Liver (tissue), 8 donors: ENCODE measurements at regions not wholly inside any gene's neighbourhood (a gene's known extent, or its start where the extent isn't known, plus 50 kb on each side); places are given as distances from the start of the nearest gene placed in this dataset.
"Not testable (repeated sequence)": the region's sequence is repeated elsewhere in the genome, so short reads cannot be mapped to it uniquely, and the experiment has no call there.

Experiments
- DNase-seq: peaks from one replicate; pipeline ENCODE4 v3.0.0-alpha.2; 2017; ENCODE audit warnings: low spot score
- H3K27ac ChIP-seq, 2 donors: one replicate each; pipeline ENCODE4 v1.7.0; 2013; ENCODE audit warnings: inconsistent platforms in 2 of 2, low read length in 2 of 2, control low read depth in 1 of 2, low read depth in 1 of 2, mild to moderate bottlenecking in 1 of 2
- H3K27me3 ChIP-seq, 4 donors: one replicate each; pipeline versions ENCODE4 v1.6.1 to v1.7.0; 2013; ENCODE audit warnings: low read length in 3 of 4, inconsistent platforms in 1 of 4, mild to moderate bottlenecking in 1 of 4, moderate library complexity in 1 of 4; ENCODE audit not compliant: control insufficient read depth in 4 of 4, insufficient read depth in 4 of 4
- H3K36me3 ChIP-seq, 4 donors: one replicate each; pipeline versions ENCODE4 v1.6.1 to v1.7.0; 2013; ENCODE audit warnings: low read length in 3 of 4, mild to moderate bottlenecking in 3 of 4, low read depth in 1 of 4, moderate library complexity in 1 of 4; ENCODE audit not compliant: control insufficient read depth in 4 of 4, insufficient read depth in 3 of 4
- H3K4me1 ChIP-seq, 4 donors: one replicate each; pipeline versions ENCODE4 v1.6.1 to v1.7.0; 2013; ENCODE audit warnings: low read length in 3 of 4, mild to moderate bottlenecking in 3 of 4, moderate library complexity in 1 of 4; ENCODE audit not compliant: control insufficient read depth in 4 of 4, insufficient read depth in 4 of 4
- H3K4me3 ChIP-seq, 3 donors: one replicate each; pipeline versions ENCODE4 v1.6.1 to v1.7.0; 2013; ENCODE audit warnings: low read length in 3 of 3, control low read depth in 1 of 3, low read depth in 1 of 3, mild to moderate bottlenecking in 1 of 3
- H3K9ac ChIP-seq, 2 donors: one replicate each; pipeline ENCODE4 v1.7.0; 2013; ENCODE audit warnings: low read length in 2 of 2, mild to moderate bottlenecking in 2 of 2, moderate library complexity in 2 of 2, control low read depth in 1 of 2, low read depth in 1 of 2
- H3K9me3 ChIP-seq, 4 donors: one replicate each; pipeline versions ENCODE4 v1.6.1 to v1.7.0; 2013; ENCODE audit warnings: low read length in 3 of 4; ENCODE audit not compliant: control insufficient read depth in 4 of 4
- EGR1 ChIP-seq, 2 donors: IDR thresholded peaks; 2 replicates each; pipeline ENCODE4 v1.6.1; 2016 to 2018; ENCODE audit warnings: antibody characterized with exemption in 2 of 2, low read depth in 2 of 2
- GABPA ChIP-seq, 2 donors: IDR thresholded peaks in 1 of 2; conservative IDR thresholded peaks in 1 of 2; 2 replicates each; pipeline ENCODE4 v1.6.1; 2016; ENCODE audit warnings: antibody characterized with exemption in 2 of 2, mild to moderate bottlenecking in 1 of 2, moderate library complexity in 1 of 2
- HNF4G ChIP-seq: IDR thresholded peaks from 2 replicates; pipeline ENCODE4 v1.6.1; 2016; ENCODE audit warnings: antibody characterized with exemption
- JUND ChIP-seq, 2 donors: IDR thresholded peaks; 2 replicates each; pipeline ENCODE4 v1.6.1; 2016; ENCODE audit warnings: antibody characterized with exemption in 2 of 2
- NR2F2 ChIP-seq: IDR thresholded peaks from 2 replicates; pipeline ENCODE4 v1.6.1; 2016; ENCODE audit warnings: antibody characterized with exemption
- RAD21 ChIP-seq, 2 donors: IDR thresholded peaks; 2 replicates each; pipeline ENCODE4 v1.6.1; 2016; ENCODE audit warnings: antibody characterized with exemption in 2 of 2, mild to moderate bottlenecking in 2 of 2
- RXRA ChIP-seq, 2 donors: IDR thresholded peaks; 2 replicates each; pipeline ENCODE4 v1.6.1; 2017 to 2018; ENCODE audit warnings: antibody characterized with exemption in 2 of 2, mild to moderate bottlenecking in 1 of 2
- TAF1 ChIP-seq: conservative IDR thresholded peaks from 2 replicates; pipeline ENCODE4 v1.6.1; 2016; ENCODE audit warnings: antibody characterized with exemption, mild to moderate bottlenecking
- YY1 ChIP-seq: IDR thresholded peaks from 2 replicates; pipeline ENCODE4 v1.6.1; 2016; ENCODE audit warnings: antibody characterized with exemption, mild to moderate bottlenecking
- WGBS: extraction: QIAGEN DNeasy Blood & Tissue Kit; methylation state at CpG from one replicate; pipeline ENCODE4 v1.1.7; 2013; 5-methylcytosine and 5-hydroxymethylcytosine counted together
- TF ChIP-seq, protein P1 (sequence below): fragments of 150-350 bp; IDR thresholded peaks from 2 replicates; pipeline ENCODE4 v1.5.1; 2017; ENCODE audit warnings: improper control_type of control experiment, low read depth, low read length; ENCODE audit not compliant: missing input control
- TF ChIP-seq, protein P2 (sequence below): IDR thresholded peaks from 2 replicates; pipeline ENCODE4 v1.6.1; 2016; ENCODE audit warnings: antibody characterized with exemption
- TF ChIP-seq, protein P3 (sequence below): IDR thresholded peaks from 2 replicates; pipeline ENCODE4 v1.6.1; 2016; ENCODE audit warnings: antibody characterized with exemption
- TF ChIP-seq, protein P4 (sequence below): IDR thresholded peaks from 2 replicates; pipeline ENCODE4 v1.6.1; 2016; ENCODE audit warnings: antibody characterized with exemption, mild to moderate bottlenecking
- donor health status: healthy.
- donor health status: healthy.
- donor health status: healthy.
- donor health status: healthy.
- donor health status: healthy.

DNA sequence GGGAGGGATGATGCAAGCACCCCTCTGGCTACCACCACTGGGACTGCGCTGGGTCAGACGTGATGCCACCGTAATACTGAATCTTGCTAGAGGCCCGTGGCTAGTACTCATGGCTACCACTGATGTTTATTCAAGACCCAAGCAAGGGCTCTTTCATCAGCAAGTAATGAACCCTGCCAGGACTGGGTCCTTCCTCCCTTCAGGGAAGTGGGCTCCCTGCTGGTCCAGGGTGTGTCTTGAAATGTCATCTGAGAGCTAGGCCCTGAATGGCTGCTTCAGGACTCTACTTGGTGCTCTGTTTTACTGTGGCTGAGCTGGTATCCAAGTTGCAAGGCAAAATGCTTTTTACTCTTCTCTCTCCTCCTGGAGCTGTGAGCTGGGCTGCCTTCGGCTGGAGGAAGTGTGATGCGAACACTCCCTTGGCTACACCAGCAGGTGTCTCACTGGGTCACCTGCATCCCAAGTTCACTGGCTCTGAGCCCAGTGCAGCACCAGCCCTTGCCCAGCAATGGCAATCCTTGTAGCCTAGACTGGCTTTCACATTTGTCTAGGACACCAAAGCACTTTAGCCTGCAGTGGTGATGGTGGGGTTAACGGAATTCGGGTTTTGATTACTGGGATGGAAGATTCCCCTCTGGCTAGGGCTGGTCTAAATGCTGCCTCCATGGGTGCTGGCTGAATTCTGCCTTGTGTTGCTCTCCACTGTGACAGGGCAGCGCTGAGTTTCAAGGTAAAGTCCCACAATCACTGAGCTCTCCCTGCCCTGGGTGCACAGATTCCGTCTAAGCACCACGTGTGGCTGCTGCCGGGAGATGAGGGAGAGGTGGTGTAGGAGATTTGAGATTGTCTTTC, 98.6 kb downstream of the USP22 start:
- H3K4me1 ChIP-seq: no peaks in the 10 kb centered on the region
- TF ChIP-seq, protein P1, sequence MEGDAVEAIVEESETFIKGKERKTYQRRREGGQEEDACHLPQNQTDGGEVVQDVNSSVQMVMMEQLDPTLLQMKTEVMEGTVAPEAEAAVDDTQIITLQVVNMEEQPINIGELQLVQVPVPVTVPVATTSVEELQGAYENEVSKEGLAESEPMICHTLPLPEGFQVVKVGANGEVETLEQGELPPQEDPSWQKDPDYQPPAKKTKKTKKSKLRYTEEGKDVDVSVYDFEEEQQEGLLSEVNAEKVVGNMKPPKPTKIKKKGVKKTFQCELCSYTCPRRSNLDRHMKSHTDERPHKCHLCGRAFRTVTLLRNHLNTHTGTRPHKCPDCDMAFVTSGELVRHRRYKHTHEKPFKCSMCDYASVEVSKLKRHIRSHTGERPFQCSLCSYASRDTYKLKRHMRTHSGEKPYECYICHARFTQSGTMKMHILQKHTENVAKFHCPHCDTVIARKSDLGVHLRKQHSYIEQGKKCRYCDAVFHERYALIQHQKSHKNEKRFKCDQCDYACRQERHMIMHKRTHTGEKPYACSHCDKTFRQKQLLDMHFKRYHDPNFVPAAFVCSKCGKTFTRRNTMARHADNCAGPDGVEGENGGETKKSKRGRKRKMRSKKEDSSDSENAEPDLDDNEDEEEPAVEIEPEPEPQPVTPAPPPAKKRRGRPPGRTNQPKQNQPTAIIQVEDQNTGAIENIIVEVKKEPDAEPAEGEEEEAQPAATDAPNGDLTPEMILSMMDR: peak; percentile 71
- peak; percentile 88 to 89 for TF ChIP-seq RAD21 (IDR thresholded peaks at IDR 0.05)
- TF ChIP-seq, protein P2, sequence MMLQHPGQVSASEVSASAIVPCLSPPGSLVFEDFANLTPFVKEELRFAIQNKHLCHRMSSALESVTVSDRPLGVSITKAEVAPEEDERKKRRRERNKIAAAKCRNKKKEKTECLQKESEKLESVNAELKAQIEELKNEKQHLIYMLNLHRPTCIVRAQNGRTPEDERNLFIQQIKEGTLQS: no peak
- peaks cover 0 to 2% (median 0%) of the 10 kb centered on the region in 4 donors for H3K36me3 ChIP-seq
- no peak for DNase-seq
- H3K9ac ChIP-seq: no peak overlapping the region
- no peaks in the 10 kb centered on the region for H3K9me3 ChIP-seq
- no peak overlapping the region for H3K4me3 ChIP-seq
- no peak overlapping the region for H3K27ac ChIP-seq
- WGBS: 50% methylated on average over 12 of the region's 12 CpGs
- no peaks in the 10 kb centered on the region for H3K27me3 ChIP-seq

DNA sequence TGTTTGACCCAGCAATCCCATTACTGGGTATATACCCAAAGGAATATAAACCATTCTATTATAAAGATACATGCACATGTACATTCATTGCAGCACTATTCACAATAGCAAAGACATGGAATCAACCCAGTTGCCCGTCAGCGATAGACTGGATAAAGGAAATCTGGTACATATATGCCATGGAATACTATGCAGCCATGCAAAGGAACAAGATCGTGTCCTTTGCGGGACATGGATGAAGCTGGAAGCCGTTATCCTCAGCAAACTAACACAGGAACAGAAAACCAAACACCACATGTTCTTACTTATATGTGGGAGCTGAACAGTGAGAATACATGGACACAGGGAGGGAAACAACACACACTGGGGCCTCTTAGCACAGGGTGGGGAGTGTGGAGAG, 95.1 kb downstream of the USP22 start:
- DNase-seq, H3K36me3 ChIP-seq, H3K27ac ChIP-seq, H3K4me1 ChIP-seq, H3K9ac ChIP-seq, H3K27me3 ChIP-seq, H3K9me3 ChIP-seq, H3K4me3 ChIP-seq: not testable (repeated sequence)
- WGBS: 94% methylated on average over 5 of the region's 5 CpGs

DNA sequence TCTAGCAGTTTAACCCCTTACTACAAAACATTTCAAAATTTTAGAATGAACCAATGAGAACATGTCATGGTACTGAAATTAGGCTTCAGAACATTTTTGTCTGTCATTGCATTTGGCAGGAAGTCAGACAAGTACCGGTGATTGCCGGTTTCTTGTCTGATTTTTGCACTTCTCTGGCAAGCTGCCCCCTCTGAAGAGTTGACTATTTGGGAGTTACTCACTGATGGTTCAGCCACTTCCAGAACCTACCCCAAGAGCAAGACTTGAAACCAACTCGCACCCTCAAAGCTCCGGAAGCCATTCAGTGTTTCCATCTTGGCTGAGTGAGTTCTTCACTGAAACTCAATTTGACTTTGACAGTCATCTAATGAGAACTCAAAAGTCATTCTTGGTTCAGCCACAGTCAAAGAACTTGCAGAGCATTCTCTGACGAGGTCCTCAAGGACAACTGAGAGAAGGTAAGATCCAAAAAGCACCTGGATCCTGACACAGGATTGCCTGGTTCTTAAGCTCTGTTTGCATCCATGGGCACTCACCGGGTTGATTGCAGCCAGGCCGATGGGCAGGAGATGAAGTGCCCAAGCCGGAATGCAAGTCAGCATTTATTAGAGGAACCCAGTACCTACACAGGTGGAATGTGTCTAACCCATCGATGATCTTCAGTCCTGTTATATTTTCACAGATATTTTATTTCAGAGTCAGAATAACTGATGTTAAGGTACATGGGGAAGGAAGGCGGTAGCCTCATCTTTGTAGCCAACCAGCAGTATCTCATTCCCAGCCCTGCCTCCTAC, 93.6 kb downstream of the USP22 start:
- no peak overlapping the region for H3K9ac ChIP-seq
- no peaks in the 10 kb centered on the region for H3K4me1 ChIP-seq
- DNase-seq: no peak
- H3K4me3 ChIP-seq: no peak overlapping the region
- H3K27me3 ChIP-seq: no peaks in the 10 kb centered on the region
- H3K27ac ChIP-seq: no peak overlapping the region
- no peaks in the 10 kb centered on the region for H3K9me3 ChIP-seq
- WGBS: 77% methylated on average over 10 of the region's 10 CpGs
- H3K36me3 ChIP-seq: no peaks in the 10 kb centered on the region
- TF ChIP-seq, protein P3, sequence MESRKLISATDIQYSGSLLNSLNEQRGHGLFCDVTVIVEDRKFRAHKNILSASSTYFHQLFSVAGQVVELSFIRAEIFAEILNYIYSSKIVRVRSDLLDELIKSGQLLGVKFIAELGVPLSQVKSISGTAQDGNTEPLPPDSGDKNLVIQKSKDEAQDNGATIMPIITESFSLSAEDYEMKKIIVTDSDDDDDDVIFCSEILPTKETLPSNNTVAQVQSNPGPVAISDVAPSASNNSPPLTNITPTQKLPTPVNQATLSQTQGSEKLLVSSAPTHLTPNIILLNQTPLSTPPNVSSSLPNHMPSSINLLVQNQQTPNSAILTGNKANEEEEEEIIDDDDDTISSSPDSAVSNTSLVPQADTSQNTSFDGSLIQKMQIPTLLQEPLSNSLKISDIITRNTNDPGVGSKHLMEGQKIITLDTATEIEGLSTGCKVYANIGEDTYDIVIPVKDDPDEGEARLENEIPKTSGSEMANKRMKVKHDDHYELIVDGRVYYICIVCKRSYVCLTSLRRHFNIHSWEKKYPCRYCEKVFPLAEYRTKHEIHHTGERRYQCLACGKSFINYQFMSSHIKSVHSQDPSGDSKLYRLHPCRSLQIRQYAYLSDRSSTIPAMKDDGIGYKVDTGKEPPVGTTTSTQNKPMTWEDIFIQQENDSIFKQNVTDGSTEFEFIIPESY: no peak
- no peak for TF ChIP-seq TAF1
- TF ChIP-seq RAD21 (IDR thresholded peaks at IDR 0.05): no peak
- TF ChIP-seq, protein P2: no peak
- TF ChIP-seq GABPA (IDR thresholded peaks at IDR 0.05 in 1 of 2, conservative IDR thresholded peaks at IDR 0.05 in 1 of 2): no peak
- no peak for TF ChIP-seq RXRA (IDR thresholded peaks at IDR 0.05)
- no peak for TF ChIP-seq JUND (IDR thresholded peaks at IDR 0.05)
- TF ChIP-seq, protein P4, sequence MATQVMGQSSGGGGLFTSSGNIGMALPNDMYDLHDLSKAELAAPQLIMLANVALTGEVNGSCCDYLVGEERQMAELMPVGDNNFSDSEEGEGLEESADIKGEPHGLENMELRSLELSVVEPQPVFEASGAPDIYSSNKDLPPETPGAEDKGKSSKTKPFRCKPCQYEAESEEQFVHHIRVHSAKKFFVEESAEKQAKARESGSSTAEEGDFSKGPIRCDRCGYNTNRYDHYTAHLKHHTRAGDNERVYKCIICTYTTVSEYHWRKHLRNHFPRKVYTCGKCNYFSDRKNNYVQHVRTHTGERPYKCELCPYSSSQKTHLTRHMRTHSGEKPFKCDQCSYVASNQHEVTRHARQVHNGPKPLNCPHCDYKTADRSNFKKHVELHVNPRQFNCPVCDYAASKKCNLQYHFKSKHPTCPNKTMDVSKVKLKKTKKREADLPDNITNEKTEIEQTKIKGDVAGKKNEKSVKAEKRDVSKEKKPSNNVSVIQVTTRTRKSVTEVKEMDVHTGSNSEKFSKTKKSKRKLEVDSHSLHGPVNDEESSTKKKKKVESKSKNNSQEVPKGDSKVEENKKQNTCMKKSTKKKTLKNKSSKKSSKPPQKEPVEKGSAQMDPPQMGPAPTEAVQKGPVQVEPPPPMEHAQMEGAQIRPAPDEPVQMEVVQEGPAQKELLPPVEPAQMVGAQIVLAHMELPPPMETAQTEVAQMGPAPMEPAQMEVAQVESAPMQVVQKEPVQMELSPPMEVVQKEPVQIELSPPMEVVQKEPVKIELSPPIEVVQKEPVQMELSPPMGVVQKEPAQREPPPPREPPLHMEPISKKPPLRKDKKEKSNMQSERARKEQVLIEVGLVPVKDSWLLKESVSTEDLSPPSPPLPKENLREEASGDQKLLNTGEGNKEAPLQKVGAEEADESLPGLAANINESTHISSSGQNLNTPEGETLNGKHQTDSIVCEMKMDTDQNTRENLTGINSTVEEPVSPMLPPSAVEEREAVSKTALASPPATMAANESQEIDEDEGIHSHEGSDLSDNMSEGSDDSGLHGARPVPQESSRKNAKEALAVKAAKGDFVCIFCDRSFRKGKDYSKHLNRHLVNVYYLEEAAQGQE: no peak
- no peak for TF ChIP-seq NR2F2
- TF ChIP-seq EGR1 (IDR thresholded peaks at IDR 0.05; ENCODE audit: low read depth in 2 of 2): no peak
- no peak for TF ChIP-seq HNF4G
- no peak for TF ChIP-seq YY1
- TF ChIP-seq, protein P1: no peak
